Ovary (tissue), 3 donors: ENCODE measurements at regions not wholly inside any gene's neighbourhood (a gene's known extent, or its start where the extent isn't known, plus 50 kb on each side); places are given as distances from the start of the nearest gene placed in this dataset.

Experiments used
- CTCF ChIP-seq, 3 donors: fragments of 450-650 bp in 2 of 3; fragments of 200-600 bp in 1 of 3; IDR thresholded peaks; one replicate each; pipeline versions ENCODE4 v1.5.1 to v1.8.0; 2016 to 2022; ENCODE audit warnings: antibody characterized with exemption in 3 of 3, mild to moderate bottlenecking in 1 of 3
- EP300 ChIP-seq: sonication (generic); formaldehyde crosslinking; IDR thresholded peaks from one replicate; pipeline ENCODE4 v1.6.1; 2017; ENCODE audit warnings: antibody characterized with exemption
- POLR2A ChIP-seq: fragments of 450-650 bp; IDR thresholded peaks from one replicate; pipeline ENCODE4 v1.6.1; 2017; ENCODE audit warnings: antibody characterized with exemption, mild to moderate bottlenecking, moderate library complexity
- donor health status: DM: no; HTN: no; CAD: no.

GRCh38 chr3:146709969-146710368, 104.8 kb upstream of the PLSCR5 start:
- no peak for TF ChIP-seq CTCF (IDR thresholded peaks at IDR 0.05)
- no peak for TF ChIP-seq POLR2A
- TF ChIP-seq EP300, result no peak
